ENCODE measurements at regions not wholly inside any gene's neighbourhood (a gene's known extent, or its start where the extent isn't known, plus 50 kb on each side); places are given as distances from the start of the nearest gene placed in this dataset.

GRCh38 chr10:33396938-33397337 is 62.5 kb upstream of the NRP1 start:
- DNase-seq, result no peak

GRCh38 chr10:33396279-33396678 is 61.8 kb upstream of the NRP1 start:
- DNase-seq, result no peak

DNA sequence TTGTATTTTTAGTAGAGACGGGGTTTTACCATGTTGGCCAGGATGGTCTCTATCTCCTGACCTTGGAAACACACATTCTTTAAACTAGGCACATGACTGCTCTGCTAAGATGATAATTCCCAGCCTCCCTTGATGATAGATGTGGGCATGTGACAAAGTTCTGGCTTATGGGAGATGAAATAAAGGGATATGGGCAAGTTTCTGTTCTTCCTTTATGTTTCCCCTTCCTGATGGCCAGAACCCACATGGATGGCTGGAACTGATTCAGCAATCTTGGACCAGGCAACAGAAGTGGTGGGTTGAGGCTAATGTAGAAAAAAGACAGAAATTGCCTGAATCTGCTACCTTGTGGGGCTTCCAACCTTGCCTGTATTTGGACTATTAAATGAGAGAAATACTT is 60.7 kb upstream of the NRP1 start:
- no peak for DNase-seq

DNA sequence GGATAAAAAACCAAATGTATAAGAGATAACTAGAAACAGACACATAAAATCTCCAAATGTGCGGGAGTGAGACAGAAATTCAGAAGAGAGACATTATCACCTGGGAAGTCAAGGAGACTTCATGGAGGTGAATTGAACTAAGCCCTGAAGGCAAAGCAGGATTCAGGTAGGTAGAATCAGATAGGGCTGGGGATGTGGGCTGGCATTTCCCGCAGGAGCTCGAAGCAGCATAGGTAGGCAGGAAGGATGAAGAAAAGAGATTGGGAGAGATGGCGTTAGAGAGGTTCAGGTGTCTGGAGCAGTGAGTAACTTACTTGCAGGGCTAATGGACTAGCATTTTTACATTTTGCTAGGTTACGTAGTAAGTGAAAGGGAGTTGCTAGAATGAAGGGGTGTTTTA is 58.2 kb upstream of the NRP1 start:
- no peak for DNase-seq

- no peak for DNase-seq
Measured at GRCh38 chr10:33391611-33392465, 57.4 kb upstream of the NRP1 start.

GRCh38 chr10:33390046-33390445 is 55.6 kb upstream of the NRP1 start:
- no peak for DNase-seq

- DNase-seq, result no peak
Measured at GRCh38 chr10:33388785-33389184, 54.3 kb upstream of the NRP1 start.

DNA sequence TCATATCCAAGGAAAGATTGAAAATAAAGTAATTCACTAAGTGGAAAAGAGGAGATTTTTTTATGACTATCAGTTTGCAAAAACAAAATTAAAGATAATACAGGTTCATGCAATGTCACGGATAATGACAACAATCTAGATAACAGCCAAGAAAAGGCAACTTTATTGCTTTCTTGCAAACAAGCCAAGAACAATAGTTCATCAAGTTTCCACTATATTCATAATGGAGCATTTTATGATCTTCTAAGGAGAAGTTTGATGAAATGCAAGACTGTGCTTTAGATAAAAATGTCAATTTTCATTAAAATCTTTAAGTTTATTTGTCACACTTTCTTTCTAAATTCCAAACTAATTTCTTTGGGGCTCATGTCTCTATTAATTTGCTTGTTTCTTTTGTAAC is 53.9 kb upstream of the NRP1 start:
- DNase-seq, result no peak

DNA sequence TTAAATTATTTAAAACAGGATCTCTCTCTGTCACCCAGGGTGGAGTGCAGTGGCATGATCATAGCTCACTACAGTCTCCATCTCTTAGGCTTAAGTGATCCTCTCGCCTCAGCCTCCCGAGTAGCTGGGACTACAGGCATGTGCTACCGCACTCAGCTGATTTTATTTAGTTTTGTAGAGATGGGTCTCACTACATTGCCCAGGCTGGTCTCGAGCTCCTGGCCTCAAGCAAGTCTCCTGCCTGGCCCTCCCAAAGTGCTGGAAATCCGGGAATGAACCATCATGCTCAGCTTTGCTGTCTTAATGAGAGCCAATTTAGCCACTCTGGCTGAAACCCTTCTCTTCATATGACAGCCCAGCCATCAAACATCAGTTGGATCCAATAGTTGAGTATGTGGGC is 53.3 kb upstream of the NRP1 start:
- no peak for DNase-seq

GRCh38 chr10:33386926-33387325 is 52.5 kb upstream of the NRP1 start:
- DNase-seq, result no peak

GRCh38 chr10:33385686-33386085 is 51.2 kb upstream of the NRP1 start:
- no peak for DNase-seq

GRCh38 chr10:33385015-33385414 is 50.5 kb upstream of the NRP1 start:
- no peak for DNase-seq
